ENCODE measurements at regions not wholly inside any gene's neighbourhood (a gene's known extent, or its start where the extent isn't known, plus 50 kb on each side); places are given as distances from the start of the nearest gene placed in this dataset.

DNA sequence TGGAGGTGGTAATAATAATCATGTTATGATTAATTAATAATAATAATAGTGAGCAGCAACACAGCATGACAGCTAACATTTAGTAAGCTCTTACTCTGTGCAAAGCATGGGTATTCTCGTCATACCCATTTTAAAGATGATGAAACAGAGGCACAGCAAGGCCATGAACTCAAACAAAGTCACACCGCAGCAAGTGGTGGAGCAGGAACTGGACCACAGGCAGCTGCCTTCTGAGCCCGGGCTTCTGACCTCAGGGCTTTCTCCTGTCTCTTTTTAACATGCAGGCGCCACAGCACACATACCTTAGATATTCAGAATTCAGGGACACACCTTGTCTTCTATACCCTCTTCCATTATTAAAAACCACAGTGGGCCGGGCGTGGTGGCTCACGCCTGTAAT, 50.7 kb upstream of the SPATA12 start:
- no peak for DNase-seq

DNA sequence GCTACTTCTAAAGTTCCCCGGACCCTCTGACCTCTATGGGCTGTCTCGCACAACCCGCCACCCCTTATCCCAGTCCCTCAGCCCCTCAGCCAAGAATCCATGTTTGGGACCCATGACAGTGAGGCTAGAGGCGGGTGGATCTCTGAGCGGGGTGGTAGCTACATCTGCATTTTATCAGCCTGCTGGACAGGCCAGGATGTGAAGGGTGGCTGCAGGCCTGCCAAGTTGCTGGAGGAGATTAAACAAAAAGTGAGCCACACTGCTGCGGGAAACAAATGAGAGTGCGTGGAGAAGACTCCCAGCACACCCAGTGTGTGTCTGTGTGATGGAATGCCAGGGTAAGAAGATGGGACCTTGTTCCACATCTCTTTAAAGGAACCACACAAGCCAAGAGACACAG, 51.1 kb upstream of the SPATA12 start:
- DNase-seq: no peak

DNA sequence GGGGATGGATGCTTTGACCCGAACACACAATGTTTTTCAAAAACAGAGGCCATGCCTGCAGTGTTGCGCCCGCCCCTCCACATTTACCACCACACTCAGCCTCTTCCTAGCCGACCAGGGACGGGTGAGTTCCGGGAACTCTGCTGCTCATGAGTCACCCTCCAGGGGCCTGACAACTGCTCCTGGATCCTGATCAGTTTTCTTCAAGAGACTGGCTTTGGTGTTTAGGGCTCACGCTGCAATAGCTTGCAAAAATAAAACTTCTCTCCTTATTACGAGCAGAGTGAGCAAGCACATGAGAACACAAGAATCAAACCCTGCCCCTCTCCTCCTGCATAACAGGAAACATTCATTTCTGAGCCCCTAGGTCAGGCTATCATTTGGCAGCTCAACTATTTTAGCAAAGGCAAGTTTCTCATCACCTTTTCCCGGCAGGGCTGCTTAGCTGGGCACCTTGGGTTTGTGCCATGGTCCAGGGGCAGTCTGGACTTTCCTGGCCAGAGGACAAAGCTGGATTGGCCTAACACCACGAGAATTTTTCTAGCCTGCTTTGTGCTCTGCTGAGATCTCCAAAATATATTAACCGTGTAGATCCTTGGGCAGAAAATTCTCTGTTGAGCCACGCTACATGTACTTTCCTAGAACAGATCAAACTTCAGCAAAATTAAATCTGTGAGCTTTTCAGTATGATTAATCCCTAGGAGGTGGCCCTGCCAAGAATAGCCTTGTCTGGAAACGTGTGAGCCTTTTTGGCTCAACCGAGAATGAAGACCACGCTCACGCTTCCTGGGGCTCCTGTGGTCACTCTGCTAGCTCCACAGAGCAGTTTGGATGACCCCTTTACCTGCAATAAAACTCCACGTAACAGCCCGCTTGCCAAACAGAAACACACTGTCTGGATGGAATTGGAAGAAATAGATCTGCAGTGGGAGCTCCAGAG, 52.7 kb upstream of the SPATA12 start:
- DNase-seq: peak; percentile 91

DNA sequence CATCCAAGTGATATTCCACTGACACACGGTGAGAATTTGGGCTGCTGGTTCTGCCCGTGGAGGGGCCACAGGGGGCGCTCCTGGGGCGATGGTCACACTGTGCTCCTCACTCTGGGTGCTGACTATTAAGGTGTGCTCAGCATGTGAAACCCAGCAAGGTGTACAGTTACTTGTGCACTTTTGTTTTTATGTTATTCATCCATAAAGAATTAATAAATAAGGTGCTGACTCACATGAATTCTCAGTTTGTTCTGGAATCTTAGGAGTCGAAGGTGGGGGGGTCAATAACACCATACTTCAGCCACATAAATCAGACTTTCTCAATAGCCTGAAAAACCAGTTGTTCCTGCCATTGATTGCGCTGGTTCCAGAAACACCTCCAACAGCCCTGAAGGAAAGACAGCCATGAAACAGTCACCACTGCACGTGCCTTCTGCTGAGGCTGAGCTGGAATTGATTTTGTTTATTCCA, 53.5 kb upstream of the SPATA12 start:
- peak; percentile 45 for DNase-seq

DNA sequence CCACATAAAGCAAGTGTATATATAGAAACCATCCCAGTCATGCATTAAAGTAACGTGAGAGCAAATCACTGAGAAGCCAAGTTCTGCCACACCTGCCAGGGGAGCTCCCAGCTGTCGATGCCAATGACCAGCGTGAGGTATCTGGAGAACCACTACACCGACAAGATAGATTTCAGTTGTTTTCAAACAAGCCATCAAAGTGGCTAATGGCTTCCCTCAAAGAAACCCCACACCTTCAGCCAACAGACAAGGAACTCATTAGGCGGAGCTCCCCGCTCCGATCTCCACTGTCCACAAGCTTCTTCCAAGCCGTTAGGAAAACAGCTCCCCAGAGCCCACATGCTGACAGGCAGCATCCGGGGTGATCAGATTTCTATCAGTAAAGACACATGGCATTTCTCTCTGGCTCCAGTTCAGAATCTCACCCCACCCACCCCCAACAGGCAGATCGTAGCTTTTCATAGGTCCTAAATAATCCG, 54.2 kb upstream of the SPATA12 start:
- DNase-seq: no peak

DNA sequence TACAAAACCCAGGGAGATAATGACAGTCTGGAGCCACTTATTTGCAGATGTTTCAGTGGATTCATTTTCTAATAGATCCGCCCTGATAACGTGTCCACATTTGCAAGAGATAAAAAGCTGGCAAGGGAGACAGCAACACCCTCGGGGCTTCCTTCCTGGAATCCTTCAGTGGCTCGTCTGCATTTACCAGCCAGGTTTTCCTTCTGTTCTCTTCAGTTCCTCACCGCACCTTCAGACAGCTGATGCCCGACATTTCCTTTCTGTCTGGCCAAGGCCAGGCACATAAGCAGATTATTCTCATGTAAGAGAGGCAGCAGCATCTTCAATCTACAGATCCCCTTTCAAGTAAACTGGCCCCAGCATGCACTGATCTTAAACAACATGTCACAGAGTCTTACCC, 56.2 kb upstream of the SPATA12 start:
- no peak for DNase-seq

DNA sequence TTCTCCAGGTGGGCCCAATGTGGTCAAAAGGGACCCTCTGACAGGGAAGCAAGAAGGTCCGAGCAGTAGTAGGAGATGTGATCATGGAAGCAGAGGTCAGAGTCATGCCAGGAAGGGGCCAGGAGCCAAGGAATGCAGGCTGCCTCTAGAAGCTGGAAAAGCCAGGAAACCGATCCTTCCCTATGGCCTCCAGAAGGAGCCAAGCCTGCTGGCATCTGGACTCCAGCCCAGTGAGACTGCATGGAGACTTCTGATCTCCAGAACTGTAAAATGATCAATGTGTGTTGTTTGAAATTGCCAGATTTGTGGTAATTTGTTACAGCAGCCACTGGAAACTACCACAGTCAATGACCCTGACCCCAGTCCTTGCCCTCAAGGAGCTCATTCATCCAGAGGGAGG, 56.8 kb upstream of the SPATA12 start:
- DNase-seq: no peak

DNA sequence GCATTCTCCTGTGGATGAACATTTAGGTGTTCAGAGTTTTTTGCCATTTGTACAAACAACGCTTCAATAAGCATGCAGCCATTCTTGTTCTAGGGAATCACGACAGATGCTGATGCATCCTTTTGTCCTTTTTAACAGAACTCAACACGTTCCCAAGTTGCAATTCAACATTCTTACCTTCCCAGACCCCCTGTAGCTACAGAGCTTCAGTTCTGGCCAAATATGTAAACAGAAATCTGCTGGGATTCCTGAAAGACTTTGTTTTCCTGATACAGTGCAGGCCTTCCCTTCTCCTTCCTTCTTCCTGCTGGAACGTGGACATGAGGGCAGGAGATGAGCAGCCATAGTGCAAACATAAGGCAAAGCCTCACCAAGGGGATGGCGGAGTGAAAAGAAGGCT, 59.1 kb upstream of the SPATA12 start:
- no peak for DNase-seq

DNA sequence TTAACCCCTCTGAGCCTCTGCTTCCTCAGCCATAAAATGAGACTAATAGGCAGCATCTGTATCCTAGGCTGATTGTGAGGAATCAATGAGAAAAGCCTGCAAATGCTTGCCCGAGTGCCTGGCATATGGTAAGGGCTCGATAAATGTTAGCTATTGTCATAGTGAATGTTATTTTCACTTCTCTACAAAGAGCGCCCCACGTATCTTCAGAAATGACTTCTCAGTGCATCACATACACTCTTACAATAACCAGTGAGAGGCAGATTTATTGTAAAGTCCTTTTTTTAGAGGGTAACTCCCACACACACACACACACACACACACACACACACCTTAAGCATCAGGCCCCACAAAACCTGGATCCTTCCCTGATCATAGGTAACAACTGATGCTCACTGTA, 60.5 kb upstream of the SPATA12 start:
- no peak for DNase-seq

DNA sequence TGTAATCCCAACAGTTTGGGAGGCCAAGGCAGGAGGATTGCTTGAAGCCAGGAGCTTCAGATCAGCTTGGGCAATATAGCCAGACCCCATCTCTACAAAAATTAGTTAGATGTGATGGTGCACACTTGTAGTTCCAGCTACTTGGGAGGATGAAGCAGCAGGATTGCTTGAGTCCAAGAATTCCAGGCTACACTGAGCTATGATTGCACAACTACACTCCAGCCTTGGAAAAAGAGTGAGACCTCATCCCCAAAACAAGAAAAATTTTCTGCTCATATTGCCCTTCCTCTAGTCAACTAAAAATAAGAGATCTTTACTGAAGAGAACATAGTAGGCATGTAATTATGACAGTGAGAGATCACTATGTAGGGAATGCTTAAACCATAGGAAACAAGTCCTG, 60.9 kb upstream of the SPATA12 start:
- no peak for DNase-seq

DNA sequence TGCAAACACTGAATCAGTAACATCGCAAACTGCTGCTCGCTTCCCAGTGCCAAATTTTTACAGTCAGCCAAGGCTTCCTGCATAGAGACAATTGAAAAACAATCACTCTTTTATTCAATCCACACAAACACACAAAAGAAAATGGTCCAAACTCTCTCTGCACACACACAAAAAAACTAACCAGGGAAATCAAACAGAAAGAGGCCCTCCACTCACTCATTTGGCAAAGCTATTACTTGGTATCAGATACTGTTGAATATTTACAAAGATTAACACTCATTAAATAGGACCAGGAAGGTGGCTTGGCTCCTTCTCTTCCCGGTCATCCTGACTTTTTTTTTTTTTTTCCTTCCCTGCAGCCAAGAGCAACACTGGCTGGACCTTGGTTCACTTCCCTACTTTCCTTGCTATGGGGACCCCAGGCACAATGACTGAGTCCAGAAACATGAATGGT, 62.4 kb upstream of the SPATA12 start:
- DNase-seq: no peak

DNA sequence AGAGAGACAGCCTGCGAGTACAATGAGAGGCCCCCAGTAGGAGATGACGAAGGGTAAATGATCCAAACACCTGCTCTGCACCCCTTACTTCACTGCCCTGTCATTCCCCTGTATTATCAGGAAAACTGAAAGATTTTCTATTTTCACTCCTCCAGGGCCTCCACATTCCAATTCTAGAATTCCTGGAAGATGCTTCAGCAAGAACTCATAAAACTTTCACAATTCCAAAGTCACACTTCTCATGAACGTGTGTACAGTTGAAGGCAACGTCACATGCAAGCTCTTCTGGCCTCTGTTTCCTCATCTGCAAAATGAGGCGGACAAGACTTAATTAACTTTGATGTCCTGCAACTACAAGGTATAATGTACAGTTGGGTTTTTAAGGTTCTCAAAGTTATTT, 62.8 kb upstream of the SPATA12 start:
- peak; percentile 56 for DNase-seq

DNA sequence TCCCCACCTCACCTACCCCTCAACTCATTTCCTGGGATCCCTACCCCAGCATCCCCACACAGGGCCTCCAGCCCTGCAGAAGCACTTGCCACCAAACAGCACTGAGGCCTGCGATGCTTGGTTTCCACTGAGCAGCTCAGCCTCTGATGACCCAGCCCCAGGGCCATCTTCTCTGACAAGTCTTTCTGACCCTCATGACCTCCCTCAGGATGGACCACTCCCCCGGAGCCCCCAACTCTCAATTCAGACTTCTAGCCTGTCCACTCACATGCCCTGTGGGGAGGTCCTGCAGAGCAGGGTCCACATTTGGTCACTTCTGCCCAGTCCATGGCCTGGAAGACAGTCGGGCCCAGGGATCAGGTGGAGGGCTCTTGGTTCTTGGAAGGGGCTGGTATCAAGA, 63.4 kb upstream of the SPATA12 start:
- DNase-seq: no peak

DNA sequence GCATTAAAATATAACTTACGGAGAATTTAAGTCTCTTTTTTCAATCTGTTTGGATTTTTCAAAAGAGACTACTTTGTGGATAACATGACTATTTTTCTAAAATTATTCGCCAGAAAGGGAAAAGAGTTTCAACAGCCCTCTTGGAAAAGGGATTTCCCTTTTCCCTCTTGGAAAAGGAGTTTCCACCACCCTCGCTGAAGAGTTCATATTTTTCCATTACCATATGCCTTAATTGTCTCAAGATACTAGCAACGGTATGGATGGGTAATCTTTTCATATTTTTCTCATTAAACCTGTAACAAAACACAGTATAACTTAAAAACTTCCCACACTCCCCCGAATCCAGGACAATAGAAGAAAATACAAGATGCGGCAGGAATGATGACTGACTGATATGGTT, 66.1 kb upstream of the SPATA12 start:
- no peak for DNase-seq

DNA sequence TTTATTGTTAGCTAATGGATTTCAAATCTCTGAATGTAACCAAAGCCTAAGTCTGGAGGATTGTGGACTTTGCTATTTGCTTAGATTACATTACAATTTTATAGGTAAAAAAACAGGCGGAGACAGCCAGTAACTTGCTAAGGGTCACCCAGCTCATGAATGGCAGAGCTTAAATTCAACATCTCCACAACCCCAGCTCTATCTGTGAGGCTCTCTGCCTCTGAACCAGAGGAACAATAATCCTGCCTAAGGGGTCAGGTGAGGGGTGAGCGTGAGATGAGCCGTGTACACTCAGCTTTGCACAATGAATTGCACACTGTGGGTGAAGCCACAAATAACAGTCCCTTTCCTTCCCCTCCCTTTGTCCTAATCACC, 69.8 kb upstream of the SPATA12 start:
- DNase-seq: no peak

DNA sequence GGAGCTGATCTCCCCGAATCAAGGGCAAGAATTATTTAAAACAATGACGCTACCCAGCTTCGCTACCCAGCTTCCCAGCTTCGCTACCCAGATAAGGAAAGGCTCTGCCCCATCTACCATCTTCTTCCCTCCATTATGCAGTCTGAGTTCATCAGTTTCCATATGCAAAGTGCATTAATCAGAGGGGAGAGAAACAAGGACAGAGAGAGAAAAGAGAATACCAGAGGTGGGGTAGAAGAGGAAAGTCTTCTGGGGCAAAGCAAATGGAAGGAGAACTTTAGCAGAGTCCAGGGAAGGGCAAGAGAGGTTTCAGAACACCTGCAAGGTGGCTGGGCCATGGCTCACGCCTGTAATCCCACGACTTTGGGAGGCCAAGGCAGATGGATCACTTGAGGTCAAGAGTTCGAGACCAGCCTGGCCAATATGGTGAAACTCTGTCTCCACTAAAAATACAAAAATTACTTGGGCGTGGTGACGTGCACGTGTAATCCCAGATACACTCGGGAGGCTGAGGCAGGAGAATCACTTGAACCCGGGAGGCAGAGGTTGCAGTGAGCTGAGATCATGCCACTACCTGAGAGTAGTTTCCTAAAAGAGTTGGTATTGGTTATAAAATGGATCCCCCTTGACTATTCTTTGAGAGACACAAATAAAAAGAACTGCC, 70.4 kb upstream of the SPATA12 start:
- no peak for DNase-seq

DNA sequence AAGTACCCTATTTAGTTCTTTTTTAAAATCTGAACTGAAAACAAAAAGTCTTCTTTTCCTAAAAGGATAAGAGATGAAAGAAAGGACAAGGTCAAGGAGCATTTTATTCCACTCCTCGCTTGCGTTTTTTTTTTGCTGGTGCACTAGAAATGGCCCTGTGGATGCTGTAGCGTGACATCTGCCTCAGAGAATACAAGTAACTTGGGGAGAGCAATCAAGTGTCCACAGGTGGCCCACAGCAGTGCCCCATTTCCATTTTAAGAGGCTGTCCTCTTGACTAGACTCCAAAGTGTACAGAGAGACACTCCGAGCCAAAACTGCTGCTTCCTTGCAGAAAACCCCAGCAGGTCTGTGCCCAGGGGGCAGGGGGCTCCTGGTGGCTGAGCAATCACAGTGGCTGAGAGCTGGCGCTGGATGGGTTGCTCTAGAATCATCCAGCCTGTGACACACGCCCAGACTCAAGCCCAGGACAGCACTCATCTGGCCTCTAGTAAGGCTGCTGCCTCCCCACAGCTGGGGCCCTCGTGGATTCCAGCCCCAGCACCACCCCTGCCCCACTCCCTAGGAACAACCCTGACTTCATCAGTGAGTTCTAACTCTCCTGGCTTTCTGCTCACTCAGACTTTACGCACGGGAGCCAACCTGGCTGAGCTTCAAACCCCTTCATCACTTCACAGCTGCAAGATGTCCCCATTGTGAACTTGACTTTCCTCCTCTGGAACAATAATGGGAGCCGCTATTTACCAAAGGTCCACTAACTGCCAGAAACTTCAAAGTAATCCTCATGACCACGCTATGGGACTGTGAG, 71.1 kb upstream of the SPATA12 start:
- no peak for DNase-seq

DNA sequence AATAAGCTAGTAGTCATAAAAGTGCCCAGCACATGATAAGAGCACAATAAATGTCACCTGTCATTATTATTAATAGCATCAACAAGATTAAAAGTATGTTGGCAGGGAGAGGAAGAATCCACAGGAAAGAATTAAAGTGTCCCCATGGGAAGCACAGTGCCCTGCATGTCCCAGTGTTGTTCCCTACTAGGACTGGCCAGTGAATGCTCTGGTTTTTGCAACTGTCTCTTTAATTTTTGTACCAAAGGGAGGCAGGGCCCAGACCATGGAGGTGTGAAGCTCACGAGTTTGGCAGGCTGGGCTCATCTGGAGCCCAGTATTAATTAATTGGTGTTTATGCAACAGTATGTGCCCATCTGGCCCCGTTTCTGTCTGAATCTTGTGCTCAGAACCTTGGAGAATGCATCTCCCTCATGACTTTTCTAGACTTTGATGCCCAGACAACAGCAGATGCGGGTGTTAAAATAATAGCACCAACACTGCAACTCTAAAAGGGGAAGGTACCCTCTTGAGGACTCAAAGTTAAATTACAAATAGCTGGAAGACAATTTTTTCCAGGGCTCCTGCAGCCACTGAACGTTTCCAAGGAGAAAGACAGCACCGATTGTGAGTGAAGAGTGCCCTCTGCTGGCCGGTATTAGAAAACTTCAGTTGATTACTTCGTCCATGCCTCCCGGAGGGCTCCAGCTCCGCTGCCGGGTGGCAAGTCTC, 71.9 kb upstream of the SPATA12 start:
- DNase-seq: peak; percentile 74

DNA sequence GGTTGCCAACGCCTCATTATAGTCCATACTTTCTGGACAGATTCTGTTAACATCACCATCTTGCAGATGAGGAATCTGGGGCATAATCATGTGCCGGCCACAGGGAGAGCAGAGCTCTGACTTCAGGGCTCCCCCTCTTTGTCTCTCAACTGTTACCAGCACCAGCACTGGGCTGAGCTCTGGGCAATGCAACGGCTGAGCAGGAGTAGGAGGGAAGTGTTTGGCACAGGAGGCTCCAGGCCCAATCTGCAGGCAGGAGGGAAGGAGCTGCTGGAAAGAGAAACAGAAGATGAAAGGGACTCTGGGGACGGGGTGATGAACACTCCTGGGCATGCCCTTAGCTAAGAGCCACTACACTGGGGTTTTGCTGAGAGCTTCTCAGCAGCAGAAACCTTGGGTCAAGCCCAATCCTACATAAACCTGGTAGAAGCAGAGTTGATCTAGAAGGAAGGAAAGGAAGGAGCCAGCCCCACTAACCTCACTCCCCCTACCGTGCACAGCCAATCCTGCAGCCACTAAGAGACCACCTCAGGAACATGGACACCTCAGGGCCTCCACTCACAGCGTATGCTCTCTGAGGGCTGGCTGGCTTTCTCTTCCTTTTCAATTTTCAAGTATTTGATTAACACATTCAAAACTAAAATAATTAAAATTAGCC, 73.1 kb upstream of the SPATA12 start:
- DNase-seq: no peak

DNA sequence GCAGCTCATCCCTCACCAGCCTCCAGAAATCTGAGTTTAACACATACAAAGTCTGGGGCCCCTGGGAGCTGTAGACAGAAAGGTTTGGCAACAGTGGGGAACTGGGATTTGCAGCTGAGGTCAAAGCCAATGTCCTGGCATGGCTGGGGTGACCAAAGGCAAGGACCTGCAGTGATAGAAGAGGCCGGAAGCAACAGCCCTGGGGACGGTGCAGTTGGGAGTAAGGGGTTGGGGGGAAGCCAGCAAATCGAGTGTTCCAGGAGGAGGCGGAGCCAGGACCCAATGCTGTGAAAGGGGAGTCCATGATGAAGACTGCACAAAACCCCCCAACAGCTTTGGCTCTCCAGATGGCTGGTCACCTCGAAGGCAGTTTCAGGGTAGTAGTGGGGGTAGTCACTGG, 74.1 kb upstream of the SPATA12 start:
- DNase-seq: no peak

DNA sequence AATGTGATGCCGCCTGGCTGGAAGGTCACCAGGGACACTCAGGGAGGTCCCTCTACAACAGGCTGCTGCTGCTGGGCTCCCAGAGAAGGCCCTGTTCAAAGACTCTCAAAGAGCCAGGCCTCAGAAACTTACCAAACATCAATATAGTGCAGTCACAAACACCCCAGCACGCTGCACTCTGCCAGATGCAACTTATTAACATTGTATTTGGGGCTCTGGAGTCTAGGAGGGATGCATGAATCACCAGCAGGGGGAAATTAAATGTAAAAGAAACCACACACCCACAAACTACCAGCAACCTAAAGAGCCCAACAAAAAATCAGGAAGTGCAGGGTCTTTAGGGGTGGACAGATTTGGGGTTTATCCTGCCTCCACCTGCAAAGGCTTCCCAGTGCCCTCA, 74.6 kb upstream of the SPATA12 start:
- peak; percentile 77 for DNase-seq

DNA sequence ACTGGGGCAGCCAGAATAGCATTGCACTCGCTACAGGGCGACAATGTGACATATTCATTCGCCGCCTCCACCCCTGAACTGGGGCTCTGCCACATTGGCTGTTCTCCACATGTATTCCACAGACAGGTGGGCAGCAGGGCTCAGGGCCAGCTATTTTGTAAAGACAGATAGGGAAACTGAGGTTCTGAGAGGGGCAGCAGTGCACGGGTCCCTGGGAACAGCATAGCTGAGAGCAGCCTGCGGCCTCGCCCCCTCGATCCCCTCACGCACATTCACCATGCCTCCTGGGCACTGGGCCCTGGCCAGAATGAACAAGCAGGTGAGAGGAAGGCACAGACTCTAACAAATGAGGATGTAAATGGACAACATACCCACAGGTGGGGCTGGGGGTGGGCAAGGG, 75.0 kb upstream of the SPATA12 start:
- DNase-seq: no peak

Data from fibroblast of skin of abdomen (primary cell).